ENCODE measurements at regions not wholly inside any gene's neighbourhood (a gene's known extent, or its start where the extent isn't known, plus 50 kb on each side); places are given as distances from the start of the nearest gene placed in this dataset.

DNA sequence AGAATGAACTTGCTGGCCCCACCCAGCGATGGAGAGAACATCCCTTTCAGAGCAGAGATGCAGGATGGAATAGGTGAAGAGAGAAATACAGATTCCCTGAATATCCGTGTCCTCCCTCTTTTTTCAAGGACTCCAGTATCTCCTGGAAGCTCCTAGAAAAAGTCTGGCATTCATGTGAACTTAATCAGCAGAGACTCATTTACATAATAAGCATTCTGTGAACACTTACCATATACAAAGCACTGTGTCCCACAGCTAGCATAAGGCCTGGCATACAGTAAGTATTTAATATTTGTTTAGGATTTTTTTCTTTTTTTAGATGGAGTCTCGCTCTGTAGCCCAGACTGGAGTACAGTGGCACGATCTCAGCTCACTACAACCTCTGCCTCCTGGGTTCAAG is 208.5 kb upstream of the RPL38 start:
- Histone ChIP-seq H3K36me3 (replicated peaks in 1 of 2; ENCODE audit: control insufficient read depth in 1 of 2, insufficient read depth in 2 of 2, low read length in 2 of 2) (no peaks in the 10 kb centered on the region), H2AFZ (ENCODE audit: low read length) (no peak overlapping the region), H3K4me1 (ENCODE audit: insufficient read depth, low read length) (no peaks in the 10 kb centered on the region), H4K20me1 (ENCODE audit: insufficient read depth, low read length) (no peaks in the 10 kb centered on the region), H3K27ac (ENCODE audit: extremely low read length, insufficient read depth, low read length) (no peak overlapping the region), H3K4me2 (ENCODE audit: low read depth, low read length) (no peak overlapping the region), H3K79me2 (ENCODE audit: insufficient read depth, low read length) (no peaks in the 10 kb centered on the region), H3K9me3 (ENCODE audit: low read length) (no peaks in the 10 kb centered on the region), H3K9ac (ENCODE audit: insufficient read depth, low read depth, low read length) (no peak overlapping the region), H3K27me3 (ENCODE audit: control insufficient read depth in 1 of 2, insufficient read depth in 2 of 2, low read length in 2 of 2) (peaks cover 4 to 31% of the 10 kb centered on the region in 2 experiments), H3K4me3 (replicated peaks in 1 of 3; ENCODE audit: insufficient read depth in 1 of 3, low read depth in 2 of 3, low read length in 3 of 3) (no peak overlapping the region)
- no peak for FAIRE-seq
- DNase-seq (ENCODE audit: low spot score), result no peak
- WGBS (ENCODE audit: low lambda C conversion rate), result 5% methylated on average over 4 of the region's 4 CpGs
- intact Hi-C loops (cut with micrococcal nuclease; ENCODE audit: unreplicated experiment) (no loop called here), in situ Hi-C loops (cut with HindIII; ENCODE audit: extremely low pct_ligation_motif_present, low pct_unique_long_range_greater_than_20kb) (no loop called here)
- TF ChIP-seq MIER3 (CRISPR knock-in tag; IDR thresholded peaks at IDR 0.05; ENCODE audit: borderline replicate concordance) (no peak), NRL (CRISPR knock-in tag; IDR thresholded peaks at IDR 0.05; ENCODE audit: borderline replicate concordance) (no peak), ARNT2 (CRISPR knock-in tag; IDR thresholded peaks at IDR 0.05; ENCODE audit: low read depth) (no peak), KDM2A (CRISPR knock-in tag; IDR thresholded peaks at IDR 0.05; ENCODE audit: borderline replicate concordance, low read depth) (no peak), GATA4 (IDR thresholded peaks at IDR 0.05; ENCODE audit: borderline replicate concordance, low read depth) (no peak), MBNL3 (CRISPR knock-in tag; conservative IDR thresholded peaks at IDR 0.05) (no peak), DNMT1 (CRISPR knock-in tag; IDR thresholded peaks at IDR 0.05) (no peak), ZNF557 (CRISPR knock-in tag; IDR thresholded peaks at IDR 0.05) (no peak), NPAS2 (CRISPR knock-in tag; IDR thresholded peaks at IDR 0.05; ENCODE audit: borderline replicate concordance) (no peak), ZBTB38 (CRISPR knock-in tag; IDR thresholded peaks at IDR 0.05) (no peak), ZNF350 (CRISPR knock-in tag; IDR thresholded peaks at IDR 0.05; ENCODE audit: borderline replicate concordance, low read depth) (no peak), TOE1 (CRISPR knock-in tag; IDR thresholded peaks at IDR 0.05) (no peak), CBX2 (IDR thresholded peaks at IDR 0.05; ENCODE audit: low read depth, low read length) (no peak), CBX2 (CRISPR knock-in tag; IDR thresholded peaks at IDR 0.05; ENCODE audit: low read depth) (no peak), MED1 (CRISPR knock-in tag; IDR thresholded peaks at IDR 0.05) (no peak)
- TF ChIP-seq, protein P1, sequence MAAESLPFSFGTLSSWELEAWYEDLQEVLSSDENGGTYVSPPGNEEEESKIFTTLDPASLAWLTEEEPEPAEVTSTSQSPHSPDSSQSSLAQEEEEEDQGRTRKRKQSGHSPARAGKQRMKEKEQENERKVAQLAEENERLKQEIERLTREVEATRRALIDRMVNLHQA (CRISPR knock-in tag; IDR thresholded peaks at IDR 0.05), result no peak
- TF ChIP-seq, protein P2, sequence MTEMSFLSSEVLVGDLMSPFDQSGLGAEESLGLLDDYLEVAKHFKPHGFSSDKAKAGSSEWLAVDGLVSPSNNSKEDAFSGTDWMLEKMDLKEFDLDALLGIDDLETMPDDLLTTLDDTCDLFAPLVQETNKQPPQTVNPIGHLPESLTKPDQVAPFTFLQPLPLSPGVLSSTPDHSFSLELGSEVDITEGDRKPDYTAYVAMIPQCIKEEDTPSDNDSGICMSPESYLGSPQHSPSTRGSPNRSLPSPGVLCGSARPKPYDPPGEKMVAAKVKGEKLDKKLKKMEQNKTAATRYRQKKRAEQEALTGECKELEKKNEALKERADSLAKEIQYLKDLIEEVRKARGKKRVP (CRISPR knock-in tag; IDR thresholded peaks at IDR 0.05), result no peak
- TF ChIP-seq, protein P3, sequence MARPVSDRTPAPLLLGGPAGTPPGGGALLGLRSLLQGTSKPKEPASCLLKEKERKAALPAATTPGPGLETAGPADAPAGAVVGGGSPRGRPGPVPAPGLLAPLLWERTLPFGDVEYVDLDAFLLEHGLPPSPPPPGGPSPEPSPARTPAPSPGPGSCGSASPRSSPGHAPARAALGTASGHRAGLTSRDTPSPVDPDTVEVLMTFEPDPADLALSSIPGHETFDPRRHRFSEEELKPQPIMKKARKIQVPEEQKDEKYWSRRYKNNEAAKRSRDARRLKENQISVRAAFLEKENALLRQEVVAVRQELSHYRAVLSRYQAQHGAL (CRISPR knock-in tag; IDR thresholded peaks at IDR 0.05; ENCODE audit: not compliant biosample characterization), result no peak
- ATAC-seq, result no peak
- BruUV-seq (replicated peaks), result no TSS peak
- ChIA-PET CTCF (ENCODE audit: low intra/inter-chr PET ratio, low total read pairs) (no interaction called here), POLR2A (no interaction called here)

Data from HepG2 (cell line).